Anterior cingulate cortex (tissue), 58 donors: ENCODE measurements at regions not wholly inside any gene's neighbourhood (a gene's known extent, or its start where the extent isn't known, plus 50 kb on each side); places are given as distances from the start of the nearest gene placed in this dataset.

ENCODE experiments used
- DNase-seq, 58 donors: peaks; one replicate each; lab custom pipeline; 2025; lab: John Stamatoyannopoulos, UW

DNA sequence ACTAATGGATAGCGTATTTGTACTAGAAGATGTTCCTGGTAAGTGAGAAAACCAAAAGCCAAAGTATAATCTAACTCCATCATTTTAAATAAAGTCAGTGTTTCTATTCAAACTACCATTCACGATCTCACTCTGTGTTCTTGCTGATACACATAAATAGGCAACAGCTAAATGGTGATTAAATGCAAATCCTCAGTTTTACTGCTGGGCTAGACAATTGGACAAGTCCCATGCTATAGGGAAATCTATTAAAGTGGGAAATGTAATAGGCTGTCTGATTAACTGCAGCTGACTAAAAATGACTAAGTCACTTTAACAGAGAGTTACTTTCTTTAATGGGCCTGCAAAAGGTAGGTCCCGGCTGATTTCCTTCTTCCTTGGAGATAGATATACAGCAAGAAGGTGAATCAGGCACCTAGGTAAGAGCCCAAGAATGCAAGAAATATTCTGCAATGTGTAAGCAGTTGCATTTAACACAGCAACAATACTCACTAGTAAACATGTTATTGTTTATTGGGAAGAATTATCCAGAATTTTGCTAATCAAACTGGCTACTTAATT lies 298.4 kb downstream of the SLITRK6 start:
- DNase-seq: no peak

DNA sequence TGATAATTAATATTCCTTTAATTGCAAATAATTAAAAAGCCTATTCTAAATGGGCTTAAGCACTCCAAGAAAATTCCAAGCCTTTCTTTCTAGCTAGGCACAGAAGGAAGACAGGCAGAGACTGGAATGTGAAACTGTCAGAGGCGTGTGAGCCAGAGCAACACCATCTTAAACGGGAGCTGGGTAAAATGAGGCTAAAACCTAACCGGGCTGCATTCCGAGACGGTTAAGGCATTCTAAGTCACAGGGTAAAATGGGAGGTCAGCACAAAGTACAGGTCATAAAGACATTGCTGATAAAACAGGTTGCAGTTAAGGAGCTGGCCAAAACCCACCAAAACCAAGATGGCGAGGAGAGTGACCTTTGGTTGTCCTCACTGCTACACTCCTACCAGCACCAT lies 300.4 kb downstream of the SLITRK6 start:
- DNase-seq: no peak

DNA sequence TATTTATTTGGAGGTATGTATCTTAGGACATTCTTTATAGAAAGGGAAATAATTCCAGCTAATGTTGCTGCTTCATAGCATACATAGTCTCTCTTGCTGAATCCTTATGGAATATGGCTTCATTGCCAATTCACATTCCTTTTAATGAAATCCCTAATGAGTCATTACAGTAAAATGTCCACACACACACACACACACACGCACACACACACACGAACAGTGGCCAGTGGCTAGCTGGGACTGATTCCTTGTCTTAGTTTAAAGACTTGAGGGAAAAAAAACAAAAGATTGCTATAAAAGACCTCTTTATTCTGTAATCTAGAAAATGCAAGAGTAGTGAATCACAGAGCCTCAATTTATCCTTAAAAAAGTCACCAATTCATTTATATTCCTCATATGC lies 301.6 kb downstream of the SLITRK6 start:
- no peak for DNase-seq

DNA sequence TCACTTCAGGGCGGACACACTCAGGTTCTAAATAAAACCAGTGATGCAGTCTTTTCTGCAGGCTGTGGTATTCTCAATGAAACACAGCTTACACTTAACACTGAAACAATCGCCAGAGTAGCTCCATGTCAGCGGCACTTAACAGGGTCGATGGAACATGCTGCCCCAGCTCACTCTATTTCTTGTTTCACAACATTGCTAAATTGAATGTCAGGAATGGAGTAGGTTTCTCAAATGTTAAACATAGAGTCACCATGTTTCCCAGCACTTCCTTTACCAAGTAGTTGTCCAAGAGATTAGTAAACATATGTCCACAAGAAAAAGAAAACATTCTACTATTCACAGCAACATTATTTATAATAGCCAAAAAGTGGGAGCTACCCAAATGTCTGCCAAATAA lies 306.9 kb downstream of the SLITRK6 start:
- DNase-seq: no peak

DNA sequence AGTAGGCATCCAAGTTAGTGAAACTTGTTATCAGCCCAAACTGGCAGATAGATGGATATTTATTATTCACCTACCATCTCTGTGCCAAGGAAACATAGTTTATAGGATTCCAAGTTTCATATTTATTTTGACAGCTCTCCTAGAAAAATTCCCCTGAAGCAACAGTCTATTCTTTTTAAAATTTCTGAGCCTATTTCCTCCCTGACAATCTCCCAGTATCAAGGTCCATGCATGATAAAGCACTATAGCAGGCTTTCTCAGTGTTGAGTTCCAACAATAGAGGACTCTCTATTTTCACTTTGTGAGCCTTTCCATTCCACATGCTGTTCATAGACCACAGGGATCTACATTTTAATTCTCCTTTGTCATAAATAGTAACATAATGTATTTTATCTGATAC lies 312.6 kb downstream of the SLITRK6 start:
- DNase-seq: no peak

DNA sequence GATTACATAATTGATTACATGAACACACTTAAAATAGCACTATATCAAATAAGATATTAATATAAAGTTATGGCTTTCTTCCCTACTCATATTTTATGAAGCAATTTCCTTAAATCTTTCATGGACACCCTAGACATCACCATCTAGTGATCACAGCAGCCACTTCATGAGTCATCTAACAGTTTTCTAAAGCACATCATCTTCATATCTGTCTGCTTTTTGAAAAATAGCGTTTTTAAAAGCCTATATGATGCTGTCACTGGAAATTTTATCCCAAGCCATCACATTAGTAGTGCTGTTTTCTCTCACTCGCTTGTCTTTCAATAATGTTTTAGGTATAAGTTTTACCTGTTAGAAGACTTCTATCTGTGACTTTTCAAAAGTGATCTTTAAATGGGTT lies 326.1 kb downstream of the SLITRK6 start:
- DNase-seq: no peak

DNA sequence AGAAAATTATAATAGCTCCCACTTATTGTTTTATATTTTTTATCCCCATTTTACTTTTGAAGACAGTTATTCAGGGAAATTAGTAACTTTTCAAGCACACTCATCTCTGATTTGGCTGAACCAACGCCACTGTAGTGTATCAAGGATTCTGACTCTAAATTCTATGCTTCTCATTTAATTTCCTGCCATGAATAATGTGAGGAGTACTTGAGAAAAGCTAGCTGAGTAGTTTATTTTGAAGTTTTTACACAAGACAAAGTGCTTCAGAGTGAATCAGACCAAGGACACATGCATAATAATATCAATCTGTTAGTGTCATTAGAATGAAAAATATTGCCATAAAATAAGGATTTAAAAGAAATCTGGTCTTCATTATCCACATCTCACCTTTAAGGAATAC lies 329.9 kb downstream of the SLITRK6 start:
- no peak for DNase-seq

DNA sequence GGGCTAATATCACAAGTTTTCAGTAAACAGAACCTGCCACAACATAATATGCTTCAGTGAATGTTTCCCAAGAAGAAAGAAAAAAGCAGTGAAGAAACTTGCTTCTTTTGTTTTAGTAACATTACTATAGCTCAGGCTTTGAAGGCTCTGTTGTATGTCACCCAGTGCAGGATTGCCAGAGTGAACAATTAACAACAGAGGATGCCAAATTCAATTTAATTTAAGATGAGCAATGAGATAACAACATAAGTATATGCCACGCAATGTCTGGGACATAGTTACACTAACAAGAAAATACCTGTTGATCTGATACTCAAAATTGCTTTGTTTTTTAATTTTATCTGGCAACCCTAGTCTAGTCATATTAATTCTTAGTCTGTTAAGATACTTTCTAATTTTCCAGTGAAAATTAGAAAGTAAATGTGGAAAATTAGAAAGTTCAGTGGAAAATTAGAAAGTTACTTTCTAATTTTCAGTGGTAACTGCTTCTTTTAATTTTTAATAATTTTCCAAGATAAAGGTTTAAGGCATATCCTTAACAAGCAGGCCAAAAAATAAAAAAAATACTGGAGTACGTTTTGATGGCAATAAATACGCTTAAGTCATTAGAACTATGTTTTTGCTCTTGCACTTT lies 336.3 kb downstream of the SLITRK6 start:
- DNase-seq: no peak

DNA sequence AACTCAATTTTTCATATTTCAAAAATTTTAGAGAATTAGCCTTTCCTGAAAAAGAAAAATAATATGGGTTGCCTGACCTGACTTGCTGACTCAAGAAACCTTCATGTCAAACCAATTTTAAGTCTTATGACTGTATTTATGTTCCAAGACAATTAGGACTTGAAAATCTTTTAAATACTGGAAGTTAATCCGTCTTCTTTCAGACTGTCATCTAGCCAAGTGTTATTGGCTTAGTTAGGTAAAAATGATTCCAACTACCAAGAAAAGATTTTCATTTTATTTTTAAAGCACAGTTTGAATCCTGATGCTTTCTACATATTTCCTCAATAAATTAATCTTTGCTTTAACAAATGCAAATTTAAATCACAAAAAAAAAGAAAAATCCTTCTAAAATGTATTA lies 337.6 kb downstream of the SLITRK6 start:
- no peak for DNase-seq

DNA sequence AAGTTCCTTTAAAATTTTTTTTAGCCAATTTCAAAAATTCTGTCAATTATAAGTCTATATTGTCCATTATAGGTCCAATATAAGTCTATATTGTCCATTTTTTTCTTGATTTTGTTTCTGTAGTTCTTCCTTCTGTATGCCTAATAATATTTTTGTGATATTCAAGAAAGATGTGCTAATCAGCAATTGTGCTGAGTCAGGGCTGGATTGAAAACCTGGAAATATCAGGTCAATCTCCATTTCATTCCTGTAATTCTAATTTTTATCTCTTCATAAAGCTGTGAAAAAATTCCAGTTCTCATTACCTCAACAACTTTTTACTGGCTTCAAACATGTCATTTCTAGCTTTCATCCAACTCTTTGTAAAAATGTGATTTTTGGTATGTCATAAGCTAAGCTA lies 353.7 kb downstream of the SLITRK6 start:
- no peak for DNase-seq

DNA sequence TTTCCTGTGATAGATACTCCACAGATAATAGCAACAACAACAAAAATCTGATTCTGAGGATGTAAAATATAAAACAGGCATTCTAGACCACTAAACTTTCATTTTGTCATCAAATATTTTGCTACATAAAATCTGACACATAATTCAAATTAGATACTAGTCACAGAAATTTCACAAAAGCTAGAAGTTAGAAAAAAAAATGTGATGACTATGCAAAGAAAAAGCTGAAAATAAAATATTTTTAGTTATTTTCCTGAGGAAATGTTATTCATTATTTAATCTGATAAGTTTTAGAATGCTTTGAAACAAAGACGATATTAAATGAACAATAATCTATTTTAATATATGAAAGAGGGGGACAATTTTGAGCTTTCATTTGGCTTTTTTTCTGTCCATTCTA lies 357.2 kb downstream of the SLITRK6 start:
- no peak for DNase-seq

DNA sequence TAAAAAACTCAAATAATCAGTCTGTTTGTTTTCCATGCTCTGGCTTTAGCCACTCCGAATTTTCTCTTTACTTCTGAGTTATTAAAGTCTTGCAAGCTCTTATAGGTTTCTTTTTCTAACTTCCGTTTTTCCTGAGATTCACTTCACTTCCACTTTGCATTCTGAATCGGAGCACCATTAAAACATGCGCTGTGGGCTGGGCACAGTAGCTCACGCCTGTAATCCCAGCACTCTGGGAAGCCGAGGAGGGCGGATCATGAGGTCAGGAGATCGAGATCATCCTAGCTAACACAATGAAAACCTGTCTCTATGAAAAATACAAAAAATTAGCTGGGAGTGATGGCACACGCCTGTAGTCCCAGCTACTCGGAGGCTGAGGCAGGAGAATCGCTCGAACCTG lies 357.9 kb downstream of the SLITRK6 start:
- no peak for DNase-seq

DNA sequence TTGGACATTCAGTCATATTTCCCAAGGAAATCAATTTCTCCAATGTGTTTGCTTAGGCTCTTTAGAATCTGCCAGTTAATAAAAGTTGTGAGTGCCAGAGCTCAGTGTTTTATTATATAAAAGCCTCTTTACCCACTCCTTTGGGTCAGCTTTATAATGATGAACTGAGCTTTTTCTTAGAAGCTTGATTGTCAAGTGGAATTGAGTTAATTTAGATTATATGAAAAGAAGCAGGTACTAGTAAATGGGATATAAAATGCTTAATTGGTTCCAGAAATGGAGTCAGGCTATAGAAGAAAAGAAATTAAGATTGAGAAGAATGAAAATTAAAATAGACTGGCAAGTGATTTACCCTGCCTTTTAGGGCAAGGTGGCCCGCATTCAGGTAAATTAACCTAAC lies 363.2 kb downstream of the SLITRK6 start:
- no peak for DNase-seq

DNA sequence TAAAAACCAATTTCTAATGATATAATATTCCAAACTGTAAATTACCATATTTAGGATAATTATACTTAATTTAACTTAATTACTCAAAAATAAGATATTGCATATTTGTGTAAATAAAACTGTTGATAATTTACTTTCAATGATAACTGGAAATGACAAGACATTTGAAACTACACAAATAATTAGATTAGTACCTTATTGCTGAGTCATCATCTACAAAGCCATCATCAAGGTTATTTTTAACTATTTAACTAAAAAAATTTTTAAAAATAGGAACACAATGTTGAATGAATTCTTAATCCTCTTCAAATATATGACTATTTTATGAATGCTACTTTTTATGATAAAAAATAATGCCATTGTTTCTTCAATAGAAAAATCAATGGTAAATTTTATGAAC lies 364.3 kb downstream of the SLITRK6 start:
- DNase-seq: no peak

DNA sequence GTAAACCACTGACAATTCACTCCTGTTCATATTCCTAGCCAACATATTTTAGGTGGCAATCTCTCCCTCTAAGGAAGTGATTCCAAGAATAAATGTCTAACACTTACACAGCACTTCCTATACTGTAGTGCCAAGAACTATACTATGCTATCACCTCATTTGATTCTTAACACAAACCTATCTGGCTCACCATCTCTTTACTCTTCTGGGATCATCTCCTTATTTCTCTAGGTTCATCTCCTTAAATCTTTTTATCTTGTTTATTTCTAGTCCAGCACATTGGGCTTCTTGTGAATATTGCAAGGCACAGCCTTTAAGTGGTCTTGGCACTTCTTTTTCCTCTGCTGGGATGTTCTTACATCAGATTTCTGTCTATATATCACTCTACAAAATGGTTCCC lies 366.3 kb downstream of the SLITRK6 start:
- no peak for DNase-seq

DNA sequence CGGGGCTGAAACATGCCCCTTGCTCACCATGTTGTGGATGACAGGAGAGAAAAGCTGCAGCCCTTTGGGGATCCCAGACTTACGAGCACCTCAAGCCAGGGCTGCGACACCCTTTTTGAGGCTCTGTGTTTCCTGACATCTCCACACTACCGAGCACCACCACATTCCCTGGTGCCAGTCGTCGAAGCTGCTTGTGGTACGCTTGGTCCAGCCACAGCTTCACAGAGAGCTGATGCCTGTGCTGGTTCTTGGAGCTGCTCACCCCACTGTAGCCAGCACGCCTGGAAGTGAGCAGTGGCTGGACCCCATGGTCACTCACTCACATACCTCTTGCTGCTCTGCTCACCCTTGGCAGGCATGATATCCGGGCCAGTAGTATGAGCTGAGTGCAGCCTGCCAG lies 367.5 kb downstream of the SLITRK6 start:
- peak in 1 of 58 donors; percentile 0 for DNase-seq

DNA sequence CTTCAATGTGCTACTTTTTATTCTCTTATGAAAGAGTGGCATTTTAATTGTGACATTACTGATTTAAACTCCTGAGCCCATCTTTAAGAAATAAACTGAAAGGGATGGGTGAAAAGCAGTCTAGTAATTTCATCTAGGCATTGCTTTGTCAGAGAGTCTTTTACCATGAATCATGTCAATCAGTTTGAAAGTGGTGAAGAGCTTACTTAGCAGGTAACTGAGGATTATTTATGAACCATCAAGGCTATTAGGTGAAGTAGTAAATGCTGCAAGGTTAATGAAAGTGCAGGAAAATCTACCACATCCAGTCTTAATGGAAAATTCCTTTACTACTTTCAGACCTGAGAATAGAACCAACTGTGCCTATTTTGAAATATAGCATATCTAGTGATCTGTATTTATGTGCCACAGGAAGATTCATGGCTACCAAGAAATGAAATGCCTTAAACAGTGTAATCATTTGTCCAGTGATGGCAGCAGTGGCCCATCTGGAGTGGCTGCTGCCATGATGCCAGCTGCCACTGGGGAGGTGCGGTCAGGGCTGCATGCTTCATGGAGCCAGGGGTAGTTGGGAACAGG lies 368.9 kb downstream of the SLITRK6 start:
- no peak for DNase-seq

DNA sequence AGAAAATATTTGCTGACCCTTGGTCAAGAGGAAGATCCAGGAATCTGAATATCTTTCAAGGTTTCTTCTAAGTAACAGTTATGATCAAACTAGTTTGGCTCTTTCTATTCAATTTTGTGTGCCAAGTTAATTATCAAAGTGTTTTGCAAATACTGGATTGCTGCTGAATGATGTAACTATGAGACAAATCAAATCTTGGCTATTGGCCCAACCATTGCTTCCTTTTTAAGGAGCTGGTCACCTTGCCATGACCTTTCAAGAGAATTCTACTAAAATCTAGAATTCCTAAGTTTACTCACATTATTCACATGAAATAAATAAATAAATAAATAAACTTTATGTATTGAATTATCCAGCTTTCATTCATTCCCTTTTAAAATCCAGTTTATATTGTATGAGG lies 371.8 kb downstream of the SLITRK6 start:
- DNase-seq: no peak

DNA sequence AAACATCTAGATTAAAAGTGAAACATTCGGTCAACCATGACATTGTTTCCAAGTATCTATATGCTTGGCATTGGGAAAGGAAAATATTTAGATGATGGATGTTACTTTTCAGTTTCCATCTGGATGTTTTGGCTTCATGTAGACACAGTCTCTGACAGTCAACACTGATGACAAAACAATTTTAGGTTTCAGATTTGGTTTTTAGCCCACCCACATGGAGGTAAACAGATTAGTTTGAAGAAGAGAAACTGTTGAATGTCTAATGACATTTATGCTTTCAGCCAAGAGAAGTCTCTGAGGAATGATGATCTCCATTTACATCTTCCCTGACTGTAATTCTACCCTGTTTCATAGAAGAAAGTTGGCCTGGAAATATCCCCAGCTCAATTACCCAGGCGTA lies 379.1 kb downstream of the SLITRK6 start:
- no peak for DNase-seq

DNA sequence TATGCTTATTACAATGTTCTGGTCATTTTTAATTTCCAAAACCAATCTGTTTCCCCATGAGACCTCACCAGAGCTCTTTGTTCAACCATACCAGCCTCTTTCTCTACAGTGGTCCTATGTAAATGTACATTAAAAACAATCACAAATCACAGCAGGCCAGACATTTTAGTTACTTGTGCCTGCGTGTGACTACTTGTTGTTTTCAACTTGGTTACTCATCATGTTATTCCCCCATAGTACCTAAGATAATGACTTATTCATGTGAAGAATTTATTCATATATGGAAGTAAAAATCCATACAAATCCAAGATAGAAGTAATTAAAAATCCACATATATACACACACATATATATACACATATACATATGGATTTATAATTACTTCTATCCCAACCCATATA lies 379.6 kb downstream of the SLITRK6 start:
- DNase-seq: no peak

DNA sequence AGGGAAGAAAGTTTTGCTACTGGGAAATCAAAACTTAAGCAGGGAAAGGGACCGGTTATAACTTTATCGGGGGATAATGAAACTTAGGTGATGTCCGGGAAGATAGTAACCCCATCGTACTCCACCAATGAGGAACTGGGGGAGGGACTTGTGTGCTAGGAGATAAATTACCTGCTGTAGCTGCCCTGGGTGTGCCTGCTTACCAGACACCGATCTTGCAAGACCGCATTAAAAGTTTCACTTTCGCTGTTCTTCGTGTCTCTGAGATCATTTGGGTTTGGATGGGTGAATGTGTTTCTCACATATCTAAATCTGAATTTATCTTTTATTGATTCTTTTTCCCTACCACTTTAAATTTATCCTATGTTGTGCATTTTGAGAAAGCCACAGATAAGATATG lies 381.4 kb downstream of the SLITRK6 start:
- DNase-seq: no peak

DNA sequence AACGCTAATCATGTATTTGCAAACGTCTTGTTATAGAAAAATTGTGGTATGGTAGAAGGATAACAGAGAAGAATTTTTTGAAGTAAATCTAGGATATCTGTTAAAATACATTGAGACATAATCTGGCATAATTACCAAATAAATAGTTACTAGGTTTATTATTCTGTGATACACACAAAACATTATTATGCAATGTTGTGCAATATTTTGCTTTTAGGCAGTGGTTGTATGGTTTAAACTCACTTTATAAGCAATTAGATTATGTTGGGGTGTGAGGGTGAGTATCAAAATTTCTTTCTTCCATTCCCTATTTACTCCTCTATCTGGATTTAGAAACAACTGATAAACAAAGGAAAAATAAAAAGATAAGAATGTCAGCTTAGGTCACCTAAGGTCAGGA lies 385.6 kb downstream of the SLITRK6 start:
- no peak for DNase-seq

DNA sequence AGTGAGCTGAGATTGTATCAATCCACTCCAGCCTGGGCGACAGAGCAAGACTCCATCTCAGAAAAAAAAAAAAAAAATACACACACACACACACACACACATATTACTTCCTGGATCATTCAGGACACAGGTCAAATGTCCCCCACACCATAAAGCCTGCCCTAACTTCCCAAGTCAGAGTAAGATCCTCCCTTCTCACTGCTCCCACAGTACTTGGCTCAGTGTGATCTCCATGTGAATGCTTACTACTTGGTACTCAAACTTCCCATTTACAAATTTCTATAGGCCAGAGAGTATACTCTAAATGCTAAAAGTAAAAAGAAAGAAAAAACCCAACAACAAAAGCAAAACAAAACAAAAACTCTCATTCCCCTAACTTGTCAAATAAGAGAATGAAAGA lies 386.8 kb downstream of the SLITRK6 start:
- no peak for DNase-seq
